HG03520 (cell line): ENCODE measurements at regions not wholly inside any gene's neighbourhood (a gene's known extent, or its start where the extent isn't known, plus 50 kb on each side); places are given as distances from the start of the nearest gene placed in this dataset.

Experiments used
- ATAC-seq: cut with Tn5 transposase; IDR thresholded peaks from one replicate; pipeline ENCODE4 v1.9.1; 2021; ENCODE audit warnings: mild to moderate bottlenecking, moderate library complexity; ENCODE audit not compliant: unreplicated experiment

- ATAC-seq, result no peak
These were observed 84.5 kb upstream of the PPARA start for GRCh38 chr22:46065691-46066454.

GRCh38 chr22:46066691-46067090 lies 83.6 kb upstream of the PPARA start:
- ATAC-seq, result no peak

GRCh38 chr22:46067159-46068111 lies 82.9 kb upstream of the PPARA start:
- ATAC-seq, result no peak

GRCh38 chr22:46068181-46068592 lies 82.1 kb upstream of the PPARA start:
- no peak for ATAC-seq

GRCh38 chr22:46068593-46069491 lies 81.5 kb upstream of the PPARA start:
- no peak for ATAC-seq

GRCh38 chr22:46069521-46070214 lies 80.7 kb upstream of the PPARA start:
- no peak for ATAC-seq

- no peak for ATAC-seq
These were observed 80.0 kb upstream of the PPARA start for GRCh38 chr22:46070215-46070802.

- ATAC-seq, result no peak
These were observed 79.4 kb upstream of the PPARA start for GRCh38 chr22:46070803-46071450.

GRCh38 chr22:46071451-46072109 lies 78.7 kb upstream of the PPARA start:
- no peak for ATAC-seq

GRCh38 chr22:46072110-46072881 lies 78.0 kb upstream of the PPARA start:
- no peak for ATAC-seq

GRCh38 chr22:46072981-46073682 lies 77.2 kb upstream of the PPARA start:
- no peak for ATAC-seq

GRCh38 chr22:46073683-46074504 lies 76.4 kb upstream of the PPARA start:
- ATAC-seq, result no peak

GRCh38 chr22:46074771-46075551 lies 75.4 kb upstream of the PPARA start:
- ATAC-seq, result no peak

GRCh38 chr22:46075764-46076531 lies 74.4 kb upstream of the PPARA start:
- ATAC-seq, result no peak
